ENCODE measurements at regions not wholly inside any gene's neighbourhood (a gene's known extent, or its start where the extent isn't known, plus 50 kb on each side); places are given as distances from the start of the nearest gene placed in this dataset.

GRCh38 chr6:158910484-158911440 is 89.2 kb downstream of the RSPH3 start:
- H4K91ac ChIP-seq (ENCODE audit: insufficient read depth, low read depth, low read length), result no peak overlapping the region
- no peak overlapping the region for H3K14ac ChIP-seq (replicated peaks; ENCODE audit: low read depth, low read length)
- no peak overlapping the region for H3K4me3 ChIP-seq (ENCODE audit: insufficient read depth, low read depth, low read length)
- H3K18ac ChIP-seq (ENCODE audit: low read depth, low read length), result no peak overlapping the region
- H2BK20ac ChIP-seq (ENCODE audit: low read depth, low read length), result no peak overlapping the region
- no peak overlapping the region for H2AFZ ChIP-seq (replicated peaks; ENCODE audit: low read length, poor library complexity)
- H3K79me1 ChIP-seq (ENCODE audit: low read depth in 1 of 2, low read length in 2 of 2), result no peaks in the 10 kb centered on the region
- no peaks in the 10 kb centered on the region for H3K4me1 ChIP-seq (ENCODE audit: control insufficient read depth, insufficient read depth, low read length)
- H3K9me3 ChIP-seq (ENCODE audit: control insufficient read depth, insufficient read depth, low read length), result peaks cover 4% of the 10 kb centered on the region
- ATAC-seq (ENCODE audit: low read depth) (no peak), DNase-seq (no peak)
- H2AK9ac ChIP-seq (replicated peaks; ENCODE audit: low read depth, low read length, poor library complexity), result no peak overlapping the region
- no peaks in the 10 kb centered on the region for H4K20me1 ChIP-seq (ENCODE audit: insufficient read depth, low read length)
- no TSS peak for BruUV-seq (replicated peaks)
- no peak overlapping the region for H3K23ac ChIP-seq (ENCODE audit: low read depth, low read length)
- intact Hi-C loops (cut with micrococcal nuclease) (no loop called here), dilution Hi-C loops (cut with HindIII; ENCODE audit: low sequenced_read_pairs, unreplicated experiment) (no loop called here), in situ Hi-C loops (cut with MboI; ENCODE audit: low sequenced_read_pairs) (no loop called here)
- no peak overlapping the region for H3K56ac ChIP-seq (ENCODE audit: extremely low read depth, insufficient read depth, low read length)
- no peaks in the 10 kb centered on the region; the same call in 1 of the 2 replicates for H3K27me3 ChIP-seq (ENCODE audit: control insufficient read depth, insufficient read depth, low read length)
- no peaks in the 10 kb centered on the region for H3K9me1 ChIP-seq (ENCODE audit: insufficient read depth, low read length)
- H3K4me2 ChIP-seq (ENCODE audit: low read depth, low read length), result no peak overlapping the region
- H2BK5ac ChIP-seq (ENCODE audit: low read depth, low read length, poor library complexity, severe bottlenecking), result no peak overlapping the region
- H3K27ac ChIP-seq (ENCODE audit: insufficient read depth, low read length), result no peak overlapping the region
- ChIA-PET CTCF (no interaction called here), POLR2A (ENCODE audit: unreplicated experiment) (no interaction called here)
- no peak for TF ChIP-seq MXI1 (IDR thresholded peaks at IDR 0.05; ENCODE audit: borderline replicate concordance, low read depth, low read length)
- no peak for TF ChIP-seq CEBPB (IDR thresholded peaks at IDR 0.05; ENCODE audit: low read depth, low read length)
- TF ChIP-seq BHLHE40 (IDR thresholded peaks at IDR 0.05; ENCODE audit: low read depth, low read length), result no peak
- no peak overlapping the region for H2BK15ac ChIP-seq (ENCODE audit: low read depth, low read length)
- H4K5ac ChIP-seq (ENCODE audit: low read depth, low read length), result no peak overlapping the region
- 73% methylated on average over 3 of the region's 12 CpGs; no CpG with 5 or more reads in 1 of the 2 experiments for WGBS, 2 experiments (ENCODE audit: extremely low coverage in 2 of 2, insufficient read length in 1 of 2)
- H3K4ac ChIP-seq (ENCODE audit: low read depth, low read length), result no peak overlapping the region
- no peaks in the 10 kb centered on the region for H3K36me3 ChIP-seq (ENCODE audit: control insufficient read depth, insufficient read depth, low read length)
- no peak overlapping the region for H4K8ac ChIP-seq (ENCODE audit: low read depth in 2 of 2, low read length in 2 of 2)
- no peak overlapping the region for H3K9ac ChIP-seq (ENCODE audit: low read depth, low read length)
- H2AK5ac ChIP-seq (ENCODE audit: low read depth, low read length), result no peak overlapping the region
- H2BK120ac ChIP-seq (ENCODE audit: low read depth, low read length), result no peak overlapping the region
